ENCODE measurements at regions not wholly inside any gene's neighbourhood (a gene's known extent, or its start where the extent isn't known, plus 50 kb on each side); places are given as distances from the start of the nearest gene placed in this dataset.
"Not testable (repeated sequence)": the region's sequence is repeated elsewhere in the genome, so short reads cannot be mapped to it uniquely, and the experiment has no call there.

DNA sequence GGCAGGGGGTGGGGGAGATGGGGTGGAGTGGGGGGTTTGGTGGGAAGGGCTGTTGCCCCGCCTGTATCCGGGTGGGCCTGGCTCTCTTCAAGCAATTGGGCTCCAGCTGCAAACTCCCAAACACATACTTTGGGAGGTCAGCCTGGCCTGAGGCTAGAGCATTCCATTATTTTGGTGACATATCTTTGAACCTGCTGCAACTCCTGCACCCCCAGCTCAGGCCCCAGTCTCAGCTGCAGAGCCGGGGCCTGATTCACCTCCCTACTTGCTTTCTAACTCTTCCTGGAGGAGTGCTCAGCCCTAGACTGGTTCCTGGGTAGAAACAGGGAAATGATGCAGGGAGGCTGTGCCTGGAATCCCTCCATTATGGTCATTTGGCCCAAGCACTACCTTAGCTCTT is 140.8 kb upstream of the PRR23C start:
- POLR2A ChIA-PET = no interaction called here

GRCh38 chr3:139187154-139187553 is 142.5 kb upstream of the PRR23C start:
- Mint-ChIP-seq H3K27me3 (peaks cover 0 to 15% (median 14%) of the 10 kb centered on the region in 5 donors), H3K9me3 (peaks cover 0 to 9% (median 3%) of the 10 kb centered on the region in 11 donors), H3K36me3 (peaks cover 0 to 4% (median 0%) of the 10 kb centered on the region in 5 donors), H3K27ac (no peak overlapping the region), H3K4me1 (no peaks in the 10 kb centered on the region), H3K4me3 (no peak overlapping the region)
- DNase-seq = no peak
- no peaks in the 10 kb centered on the region for H3K9me3 ChIP-seq (ENCODE audit: control insufficient read depth in 2 of 3, low read length in 3 of 3)
- no peaks in the 10 kb centered on the region for H3K4me1 ChIP-seq (ENCODE audit: control insufficient read depth in 2 of 2, insufficient read depth in 2 of 2, low read length in 2 of 2)
- H3K4me3 ChIP-seq (ENCODE audit: low read length) = no peak overlapping the region
- ChIA-PET POLR2A (no interaction called here), CTCF (no interaction called here)
- no peak overlapping the region for H3K27ac ChIP-seq (ENCODE audit: low read depth, low read length)
- H3K27me3 ChIP-seq (ENCODE audit: control insufficient read depth in 2 of 2, insufficient read depth in 2 of 2, low read length in 2 of 2) = no peaks in the 10 kb centered on the region
- no peak for ATAC-seq
- no peaks in the 10 kb centered on the region for H3K36me3 ChIP-seq (ENCODE audit: control insufficient read depth in 2 of 3, insufficient read depth in 3 of 3, low read length in 3 of 3)
- intact Hi-C loops (cut with micrococcal nuclease) = no loop called here

More for the DNA sequence above, 140.8 kb upstream of the PRR23C start:
- Histone ChIP-seq H3K4me1 (ENCODE audit: control insufficient read depth in 2 of 2, insufficient read depth in 2 of 2, low read length in 2 of 2) (no peaks in the 10 kb centered on the region), H3K9me3 (ENCODE audit: control insufficient read depth in 2 of 3, low read length in 3 of 3) (peaks cover 0 to 8% (median 0%) of the 10 kb centered on the region in 3 experiments), H3K27ac (ENCODE audit: low read depth, low read length) (no peak overlapping the region), H3K27me3 (ENCODE audit: control insufficient read depth in 2 of 2, insufficient read depth in 2 of 2, low read length in 2 of 2) (no peaks in the 10 kb centered on the region), H3K36me3 (ENCODE audit: control insufficient read depth in 2 of 3, insufficient read depth in 3 of 3, low read length in 3 of 3) (no peaks in the 10 kb centered on the region), H3K4me3 (ENCODE audit: low read length) (no peak overlapping the region)
- CTCF ChIA-PET = no interaction called here
- ATAC-seq = no peak
- Mint-ChIP-seq H3K4me3 (no peak overlapping the region), H3K27ac (no peak overlapping the region), H3K9me3 (peaks cover 0 to 19% (median 8%) of the 10 kb centered on the region in 11 donors), H3K4me1 (no peaks in the 10 kb centered on the region), H3K36me3 (peaks cover 0 to 4% (median 0%) of the 10 kb centered on the region in 5 donors), H3K27me3 (peaks cover 0 to 15% (median 14%) of the 10 kb centered on the region in 5 donors)
- DNase-seq = no peak
- intact Hi-C loops (cut with micrococcal nuclease) = no loop called here

DNA sequence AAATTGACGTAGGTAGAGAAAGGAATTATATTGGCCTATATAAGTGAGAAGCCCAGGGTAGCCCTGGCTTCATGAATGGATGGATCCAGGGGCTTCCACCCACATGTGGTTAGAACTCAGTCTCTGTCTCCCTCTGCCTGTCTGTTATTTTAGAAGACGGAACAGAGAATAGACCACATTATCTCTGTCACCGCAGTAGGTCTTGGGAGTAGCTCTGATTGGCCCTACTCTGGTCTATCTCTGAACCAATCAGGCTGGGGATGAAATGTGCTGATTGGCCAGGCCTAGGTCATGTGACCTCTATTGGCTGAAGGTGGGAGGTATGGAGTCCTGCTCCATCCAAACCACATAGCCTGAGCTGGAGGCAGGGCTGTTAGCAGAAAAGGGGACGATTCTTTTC is 143.0 kb upstream of the PRR23C start:
- H3K36me3 ChIP-seq (ENCODE audit: control insufficient read depth in 2 of 3, insufficient read depth in 3 of 3, low read length in 3 of 3) = no peaks in the 10 kb centered on the region
- no peaks in the 10 kb centered on the region for H3K27me3 ChIP-seq (ENCODE audit: control insufficient read depth in 2 of 2, insufficient read depth in 2 of 2, low read length in 2 of 2)
- H3K36me3 Mint-ChIP-seq = peaks cover 0 to 4% (median 0%) of the 10 kb centered on the region in 5 donors
- H3K4me1 ChIP-seq (ENCODE audit: control insufficient read depth in 2 of 2, insufficient read depth in 2 of 2, low read length in 2 of 2) = no peaks in the 10 kb centered on the region
- no peak overlapping the region for H3K27ac Mint-ChIP-seq
- H3K4me3 Mint-ChIP-seq = no peak overlapping the region
- no peaks in the 10 kb centered on the region for H3K9me3 ChIP-seq (ENCODE audit: control insufficient read depth in 2 of 3, low read length in 3 of 3)
- no peak overlapping the region for H3K27ac ChIP-seq (ENCODE audit: low read depth, low read length)
- no peaks in the 10 kb centered on the region for H3K4me1 Mint-ChIP-seq
- H3K4me3 ChIP-seq (ENCODE audit: low read length) = no peak overlapping the region
- ATAC-seq (no peak), DNase-seq (no peak)
- ChIA-PET POLR2A (no interaction called here), CTCF (no interaction called here)
- peaks cover 0 to 15% (median 14%) of the 10 kb centered on the region in 5 donors for H3K27me3 Mint-ChIP-seq
- H3K9me3 Mint-ChIP-seq = peaks cover 0 to 9% (median 2%) of the 10 kb centered on the region in 11 donors
- intact Hi-C loops (cut with micrococcal nuclease) = no loop called here

- no peak for DNase-seq
- H3K4me1 ChIP-seq (ENCODE audit: control insufficient read depth in 2 of 2, insufficient read depth in 2 of 2, low read length in 2 of 2) = no peaks in the 10 kb centered on the region
- no peaks in the 10 kb centered on the region for H3K27me3 ChIP-seq (ENCODE audit: control insufficient read depth in 2 of 2, insufficient read depth in 2 of 2, low read length in 2 of 2)
- H3K9me3 ChIP-seq (ENCODE audit: control insufficient read depth in 2 of 3, low read length in 3 of 3) = no peaks in the 10 kb centered on the region
- no peaks in the 10 kb centered on the region for H3K36me3 ChIP-seq (ENCODE audit: control insufficient read depth in 2 of 3, insufficient read depth in 3 of 3, low read length in 3 of 3)
- ChIA-PET CTCF (no interaction called here), POLR2A (interaction anchor here (0.7 kb wide), 1 partner anchor 32 kb away, joined by 3 read pairs; no protein-coding TSS in a partner anchor)
- no peaks in the 10 kb centered on the region for H3K4me1 Mint-ChIP-seq
- no peak for ATAC-seq
- no peak overlapping the region for H3K27ac ChIP-seq (ENCODE audit: low read depth, low read length)
- no peak overlapping the region for H3K27ac Mint-ChIP-seq
- no peak overlapping the region for H3K4me3 Mint-ChIP-seq
- H3K36me3 Mint-ChIP-seq = no peaks in the 10 kb centered on the region
- no peak overlapping the region for H3K4me3 ChIP-seq (ENCODE audit: low read length)
- intact Hi-C loops (cut with micrococcal nuclease) = no loop called here
- H3K9me3 Mint-ChIP-seq = peaks cover 0 to 10% (median 2%) of the 10 kb centered on the region in 11 donors
- peaks cover 0 to 10% (median 5%) of the 10 kb centered on the region in 5 donors for H3K27me3 Mint-ChIP-seq
Observed at GRCh38 chr3:139189943-139190342, 145.3 kb upstream of the PRR23C start.

DNA sequence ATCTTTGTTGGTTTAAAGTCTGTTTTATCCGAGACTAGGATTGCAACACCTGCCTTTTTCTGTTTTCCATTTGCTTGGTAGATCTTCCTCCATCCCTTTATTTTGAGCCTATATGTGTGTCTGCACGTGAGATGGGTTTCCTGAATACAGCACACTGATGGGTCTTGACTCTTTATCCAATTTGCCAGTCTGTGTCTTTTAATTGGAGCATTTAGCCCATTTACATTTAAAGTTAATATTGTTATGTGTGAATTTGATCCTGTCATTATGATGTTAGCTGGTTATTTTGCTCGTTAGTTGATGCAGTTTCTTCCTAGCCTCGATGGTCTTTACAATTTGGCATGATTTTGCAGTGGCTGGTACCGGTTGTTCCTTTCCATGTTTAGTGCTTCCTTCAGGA is 149.4 kb upstream of the MRPS22 start:
- ATAC-seq; H3K36me3 ChIP-seq (ENCODE audit: control insufficient read depth in 2 of 3, insufficient read depth in 3 of 3, low read length in 3 of 3); H3K4me1 Mint-ChIP-seq; H3K27ac Mint-ChIP-seq; H3K36me3 Mint-ChIP-seq; POLR2A ChIA-PET; H3K4me3 ChIP-seq (ENCODE audit: low read length); H3K27ac ChIP-seq (ENCODE audit: low read depth, low read length); H3K4me3 Mint-ChIP-seq; H3K9me3 ChIP-seq (ENCODE audit: control insufficient read depth in 2 of 3, low read length in 3 of 3); H3K4me1 ChIP-seq (ENCODE audit: control insufficient read depth in 2 of 2, insufficient read depth in 2 of 2, low read length in 2 of 2); intact Hi-C loops (cut with micrococcal nuclease); DNase-seq; H3K27me3 ChIP-seq (ENCODE audit: control insufficient read depth in 2 of 2, insufficient read depth in 2 of 2, low read length in 2 of 2); CTCF ChIA-PET: not testable (repeated sequence)
- H3K27me3 Mint-ChIP-seq = peaks cover 2 to 20% (median 16%) of the 10 kb centered on the region in 5 donors
- peaks cover 0 to 19% (median 15%) of the 10 kb centered on the region in 11 donors for H3K9me3 Mint-ChIP-seq

GRCh38 chr3:139196146-139196545 is 147.7 kb upstream of the MRPS22 start:
- intact Hi-C loops (cut with micrococcal nuclease); H3K27ac Mint-ChIP-seq; ATAC-seq; H3K36me3 ChIP-seq (ENCODE audit: control insufficient read depth in 2 of 3, insufficient read depth in 3 of 3, low read length in 3 of 3); H3K4me3 ChIP-seq (ENCODE audit: low read length); H3K4me1 ChIP-seq (ENCODE audit: control insufficient read depth in 2 of 2, insufficient read depth in 2 of 2, low read length in 2 of 2); H3K27me3 ChIP-seq (ENCODE audit: control insufficient read depth in 2 of 2, insufficient read depth in 2 of 2, low read length in 2 of 2); H3K4me3 Mint-ChIP-seq; POLR2A ChIA-PET; DNase-seq; H3K27ac ChIP-seq (ENCODE audit: low read depth, low read length); H3K9me3 ChIP-seq (ENCODE audit: control insufficient read depth in 2 of 3, low read length in 3 of 3); H3K4me1 Mint-ChIP-seq; CTCF ChIA-PET; H3K36me3 Mint-ChIP-seq: not testable (repeated sequence)
- peaks cover 2 to 20% (median 16%) of the 10 kb centered on the region in 5 donors for H3K27me3 Mint-ChIP-seq
- H3K9me3 Mint-ChIP-seq = peaks cover 0 to 20% (median 15%) of the 10 kb centered on the region in 11 donors

DNA sequence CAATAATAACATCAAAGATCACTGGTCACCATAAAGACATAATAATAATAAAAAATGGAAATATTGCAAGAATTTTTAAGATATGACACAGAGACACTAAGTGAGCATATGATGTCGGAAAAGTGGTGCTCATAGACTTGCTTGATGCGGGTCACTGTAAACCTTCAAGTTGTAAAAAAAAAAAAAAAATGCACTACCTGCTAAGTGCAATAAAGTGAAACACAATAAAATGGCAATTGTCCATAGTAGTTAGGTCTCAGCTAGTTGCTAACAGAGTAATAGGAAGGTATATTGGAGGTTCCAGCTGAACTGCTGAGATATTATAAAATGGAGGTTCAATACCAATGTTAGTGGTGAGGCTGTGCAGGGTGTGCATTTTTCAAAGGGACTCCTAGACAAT is 146.6 kb upstream of the MRPS22 start:
- DNase-seq (no peak), ATAC-seq (no peak)
- ChIA-PET CTCF (no interaction called here), POLR2A (no interaction called here)
- Mint-ChIP-seq H3K9me3 (peaks cover 0 to 20% (median 15%) of the 10 kb centered on the region in 11 donors), H3K27ac (no peak overlapping the region), H3K27me3 (peaks cover 2 to 20% (median 18%) of the 10 kb centered on the region in 5 donors), H3K4me1 (no peaks in the 10 kb centered on the region), H3K36me3 (peaks cover 0 to 6% (median 0%) of the 10 kb centered on the region in 5 donors), H3K4me3 (no peak overlapping the region)
- intact Hi-C loops (cut with micrococcal nuclease) = no loop called here
- Histone ChIP-seq H3K27me3 (ENCODE audit: control insufficient read depth in 2 of 2, insufficient read depth in 2 of 2, low read length in 2 of 2) (no peaks in the 10 kb centered on the region), H3K27ac (ENCODE audit: low read depth, low read length) (no peak overlapping the region), H3K4me1 (ENCODE audit: control insufficient read depth in 2 of 2, insufficient read depth in 2 of 2, low read length in 2 of 2) (no peaks in the 10 kb centered on the region), H3K4me3 (ENCODE audit: low read length) (no peak overlapping the region), H3K36me3 (ENCODE audit: control insufficient read depth in 2 of 3, insufficient read depth in 3 of 3, low read length in 3 of 3) (no peaks in the 10 kb centered on the region), H3K9me3 (ENCODE audit: control insufficient read depth in 2 of 3, low read length in 3 of 3) (no peaks in the 10 kb centered on the region)

All from naive thymus-derived CD4-positive, alpha-beta T cell (primary cell).